ENCODE measurements at regions not wholly inside any gene's neighbourhood (a gene's known extent, or its start where the extent isn't known, plus 50 kb on each side); places are given as distances from the start of the nearest gene placed in this dataset.

- H3K4me3 ChIP-seq (ENCODE audit: low read length), result no peak overlapping the region
- no peak for DNase-seq (ENCODE audit: low read depth)
- TF ChIP-seq CTCF (IDR thresholded peaks at IDR 0.05; ENCODE audit: insufficient read depth, low read depth, low read length, missing control alignments), result no peak
These were observed 692.1 kb upstream of the POU3F4 start for GRCh38 chrX:82816001-82816400.

- no peak for TF ChIP-seq CTCF (IDR thresholded peaks at IDR 0.05; ENCODE audit: insufficient read depth, low read depth, low read length, missing control alignments)
- peak; percentile 33 for DNase-seq (ENCODE audit: low read depth)
- no peak overlapping the region for H3K4me3 ChIP-seq (ENCODE audit: low read length)
These were observed 691.5 kb upstream of the POU3F4 start for GRCh38 chrX:82816562-82816961.

- H3K4me3 ChIP-seq (ENCODE audit: low read length), result no peak overlapping the region
- no peak for DNase-seq (ENCODE audit: low read depth)
- TF ChIP-seq CTCF (IDR thresholded peaks at IDR 0.05; ENCODE audit: insufficient read depth, low read depth, low read length, missing control alignments), result no peak
These were observed 665.8 kb upstream of the POU3F4 start for GRCh38 chrX:82842286-82842685.

GRCh38 chrX:82848111-82848510, 660.0 kb upstream of the POU3F4 start:
- TF ChIP-seq CTCF (IDR thresholded peaks at IDR 0.05; ENCODE audit: insufficient read depth, low read depth, low read length, missing control alignments), result no peak
- DNase-seq (ENCODE audit: low read depth), result no peak

More at GRCh38 chrX:82848111-82848510, 660.0 kb upstream of the POU3F4 start:
- H3K4me3 ChIP-seq (ENCODE audit: low read length), result no peak overlapping the region

Measured in epithelial cell of esophagus (primary cell).